Hepatocyte (in vitro differentiated cells): ENCODE measurements at regions not wholly inside any gene's neighbourhood (a gene's known extent, or its start where the extent isn't known, plus 50 kb on each side); places are given as distances from the start of the nearest gene placed in this dataset.

ENCODE experiments used
- CTCF ChIP-seq: fragments of 200-600 bp; sonication (generic); IDR thresholded peaks from 2 replicates; pipeline ENCODE4 v1.5.1; 2016; ENCODE audit warnings: antibody characterized with exemption, mild to moderate bottlenecking; ENCODE audit not compliant: poor library complexity
- EZH2 ChIP-seq: fragments of 200-600 bp; sonication (generic); IDR thresholded peaks from 2 replicates; pipeline ENCODE4 v1.6.1; 2016; ENCODE audit warnings: antibody characterized with exemption, mild to moderate bottlenecking, borderline replicate concordance

- TF ChIP-seq EZH2 (no peak), CTCF (no peak)
Measured at GRCh38 chr5:74403771-74404170, 236.8 kb downstream of the ENC1 start.
